Calu3 (cell line): ENCODE measurements at regions not wholly inside any gene's neighbourhood (a gene's known extent, or its start where the extent isn't known, plus 50 kb on each side); places are given as distances from the start of the nearest gene placed in this dataset.

ENCODE experiments used
- BruUV-seq: library from RNA; stranded (reverse); fragments of 400-500 nt; replicated peaks from 2 replicates; lab custom pipeline; 2021; lab: Mats Ljungman, UMichigan
- CTCF ChIA-PET: fragments of 300-600 bp; sonication (Branson Sonifier 250); formaldehyde crosslinking; loops from one replicate; lab custom pipeline; 2022; ENCODE audit warnings: antibody characterized with exemption; lab: Charles Lee
- DNase-seq: peaks from one replicate; pipeline ENCODE4 v3.0.0; 2022
- H3K27ac Mint-ChIP-seq: one replicate; pipeline ENCODE4 v1.8.0; 2022; ENCODE audit warnings: mixed read lengths; ENCODE audit not compliant: unreplicated experiment
- H3K27me3 Mint-ChIP-seq: one replicate; pipeline ENCODE4 v1.8.0; 2022; ENCODE audit warnings: mixed read lengths; ENCODE audit not compliant: unreplicated experiment
- H3K36me3 Mint-ChIP-seq: one replicate; pipeline ENCODE4 v1.8.0; 2022; ENCODE audit warnings: mild to moderate bottlenecking, moderate library complexity, mixed read lengths; ENCODE audit not compliant: insufficient read depth, unreplicated experiment
- H3K4me1 Mint-ChIP-seq: one replicate; pipeline ENCODE4 v1.8.0; 2022; ENCODE audit warnings: mild to moderate bottlenecking, low read depth, mixed read lengths; ENCODE audit not compliant: unreplicated experiment
- H3K4me3 Mint-ChIP-seq: one replicate; pipeline ENCODE4 v1.8.0; 2022; ENCODE audit warnings: mild to moderate bottlenecking, low read depth, moderate library complexity, mixed read lengths; ENCODE audit not compliant: unreplicated experiment
- H3K9me3 Mint-ChIP-seq: one replicate; pipeline ENCODE4 v1.8.0; 2022; ENCODE audit warnings: low read depth, mixed read lengths; ENCODE audit not compliant: unreplicated experiment
- CTCF ChIP-seq: fragments of 200-600 bp; IDR thresholded peaks from one replicate; pipeline ENCODE4 v1.8.0; 2022; ENCODE audit warnings: antibody characterized with exemption; ENCODE audit not compliant: unreplicated experiment
- intact Hi-C: fragments of 100-400 bp; cut with micrococcal nuclease; formaldehyde crosslinking; loops from one replicate; pipeline ENCODE4 v1.10.0; 2022; ENCODE audit not compliant: unreplicated experiment

- Mint-ChIP-seq H3K4me1 (peaks cover 18% of the 10 kb centered on the region), H3K27me3 (no peaks in the 10 kb centered on the region), H3K36me3 (no peaks in the 10 kb centered on the region), H3K4me3 (no peak overlapping the region), H3K9me3 (peaks cover 2% of the 10 kb centered on the region), H3K27ac (no peak overlapping the region)
- BruUV-seq = no TSS peak
- DNase-seq = no peak
- no peak for TF ChIP-seq CTCF
- intact Hi-C loops = no loop called here
- CTCF ChIA-PET = no interaction called here
Measured at GRCh38 chr7:85736085-85736484, 549.2 kb upstream of the SEMA3D start.

- Mint-ChIP-seq H3K4me3 (no peak overlapping the region), H3K4me1 (peaks cover 18% of the 10 kb centered on the region), H3K9me3 (peaks cover 2% of the 10 kb centered on the region), H3K27ac (no peak overlapping the region), H3K36me3 (no peaks in the 10 kb centered on the region), H3K27me3 (no peaks in the 10 kb centered on the region)
- CTCF ChIA-PET = no interaction called here
- no peak for DNase-seq
- intact Hi-C loops = no loop called here
- no peak for TF ChIP-seq CTCF
- BruUV-seq = no TSS peak
Measured at GRCh38 chr7:85734823-85735222, 548.0 kb upstream of the SEMA3D start.

DNA sequence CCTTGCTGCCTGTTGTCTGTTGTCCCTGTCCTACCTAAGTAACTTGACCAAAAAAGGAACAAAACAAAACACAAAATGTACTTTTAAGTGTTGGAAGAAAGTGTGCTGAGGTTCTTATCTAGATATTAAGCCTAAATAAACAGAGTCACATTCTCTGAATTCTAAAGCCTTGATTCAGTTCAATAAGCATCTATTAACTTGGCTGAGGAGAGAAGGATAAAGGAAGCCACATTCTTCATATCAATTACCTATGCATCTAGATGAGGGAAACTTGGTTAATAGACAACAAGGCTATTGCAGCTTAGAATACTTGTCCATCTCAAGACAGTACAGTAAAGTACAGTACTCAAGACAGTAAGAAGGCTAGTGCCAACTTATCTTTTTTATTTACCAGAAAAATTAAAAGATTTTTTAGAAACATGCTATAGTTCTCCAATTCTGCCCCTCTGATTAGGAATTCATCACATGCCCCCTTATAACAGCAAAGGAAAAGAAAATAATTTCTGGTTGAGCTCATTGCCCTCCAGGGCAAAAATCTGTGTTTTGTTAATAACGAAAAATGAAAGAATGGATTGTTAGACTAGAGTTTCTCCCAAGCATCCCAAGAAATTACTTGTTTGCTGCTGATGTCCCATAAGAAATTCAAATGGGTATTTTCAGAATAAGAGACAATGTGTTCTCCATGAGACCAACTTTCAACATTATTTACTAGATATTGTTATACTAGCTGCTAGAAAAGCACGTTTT is 546.5 kb upstream of the SEMA3D start:
- TF ChIP-seq CTCF = no peak
- intact Hi-C loops = no loop called here
- H3K9me3 Mint-ChIP-seq = peaks cover 4% of the 10 kb centered on the region
- H3K27me3 Mint-ChIP-seq = no peaks in the 10 kb centered on the region
- CTCF ChIA-PET = interaction anchor here (0.9 kb wide), 1 partner anchor 179 kb away, joined by 3 read pairs; no protein-coding TSS in a partner anchor
- BruUV-seq = no TSS peak
- DNase-seq = no peak
- no peak overlapping the region for H3K4me3 Mint-ChIP-seq
- H3K27ac Mint-ChIP-seq = peak overlapping the region; percentile 2
- no peaks in the 10 kb centered on the region for H3K36me3 Mint-ChIP-seq
- peaks cover 18% of the 10 kb centered on the region for H3K4me1 Mint-ChIP-seq

DNA sequence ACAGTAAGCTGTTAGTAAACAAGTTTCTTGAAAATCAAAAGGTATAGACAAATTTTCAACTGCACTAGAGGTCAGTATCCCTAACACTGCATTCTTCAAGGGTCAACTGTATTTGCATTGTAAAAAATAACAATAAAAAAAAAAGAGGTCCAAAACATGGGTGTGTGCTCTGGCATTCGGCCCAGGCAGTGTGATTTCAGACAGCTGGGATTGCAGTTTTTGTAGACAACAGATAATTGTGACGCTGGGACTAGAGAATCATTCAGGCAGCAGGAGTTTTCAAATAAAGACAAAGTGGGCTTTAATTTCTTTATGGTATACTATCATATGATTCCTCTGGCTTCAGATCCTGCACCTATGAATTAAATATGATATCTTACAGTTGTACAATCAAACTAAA is 543.2 kb upstream of the SEMA3D start:
- DNase-seq = no peak
- CTCF ChIA-PET = no interaction called here
- BruUV-seq = no TSS peak
- Mint-ChIP-seq H3K9me3 (peaks cover 7% of the 10 kb centered on the region), H3K36me3 (no peaks in the 10 kb centered on the region), H3K27ac (no peak overlapping the region), H3K4me1 (peaks cover 18% of the 10 kb centered on the region), H3K4me3 (no peak overlapping the region), H3K27me3 (no peaks in the 10 kb centered on the region)
- no peak for TF ChIP-seq CTCF
- intact Hi-C loops = no loop called here
